IMR-90 (cell line): ENCODE measurements at regions not wholly inside any gene's neighbourhood (a gene's known extent, or its start where the extent isn't known, plus 50 kb on each side); places are given as distances from the start of the nearest gene placed in this dataset.

Source experiments
- ATAC-seq: fragments of 200-7000 bp; cut with Tn5 transposase; 2 replicates; pipeline ENCODE4 v1.9.1; 2020; ENCODE audit warnings: low read depth, mild to moderate bottlenecking, moderate library complexity
- BruUV-seq: library from RNA; stranded (reverse); fragments of 400-500 nt; replicated peaks from 2 replicates; lab custom pipeline; 2021; lab: Mats Ljungman, UMichigan
- CTCF ChIA-PET: fragments of 300-600 bp; formaldehyde crosslinking; extraction: SDS; loops from one replicate; lab custom pipeline; 2021; ENCODE audit warnings: antibody characterized with exemption; lab: Yijun Ruan, JAX
- POLR2A ChIA-PET: fragments of 300-600 bp; sonication (Branson Sonifier 250); formaldehyde crosslinking; loops from one replicate; lab custom pipeline; 2022; ENCODE audit warnings: antibody characterized with exemption; ENCODE audit not compliant: unreplicated experiment; lab: Charles Lee
- DNase-seq: peaks from one replicate; pipeline ENCODE4 v3.0.0; 2013
- H2AFZ ChIP-seq: replicated peaks from 2 replicates; pipeline ENCODE3; 2013; ENCODE audit warnings: low read length, mild to moderate bottlenecking; ENCODE audit not compliant: poor library complexity
- H2AK5ac ChIP-seq: 2 replicates; pipeline ENCODE4 v1.6.1; 2013; ENCODE audit warnings: low read depth, low read length, inconsistent platforms
- H2AK9ac ChIP-seq: replicated peaks from 2 replicates; pipeline ENCODE3; 2013; ENCODE audit warnings: mild to moderate bottlenecking, low read depth, low read length, moderate library complexity; ENCODE audit not compliant: poor library complexity
- H2BK120ac ChIP-seq: 2 replicates; pipeline ENCODE4 v1.6.1; 2013; ENCODE audit warnings: low read depth, low read length, inconsistent platforms
- H2BK15ac ChIP-seq: 3 replicates; pipeline ENCODE4 v1.6.1; 2013; ENCODE audit warnings: low read depth, low read length, inconsistent platforms
- H2BK20ac ChIP-seq: 2 replicates; pipeline ENCODE4 v1.6.1; 2013; ENCODE audit warnings: low read depth, mild to moderate bottlenecking, inconsistent platforms, low read length, moderate library complexity
- H2BK5ac ChIP-seq: 2 replicates; pipeline ENCODE4 v1.6.1; 2013; ENCODE audit warnings: mild to moderate bottlenecking, low read depth, low read length, inconsistent platforms; ENCODE audit not compliant: poor library complexity, severe bottlenecking
- H3K14ac ChIP-seq: replicated peaks from 2 replicates; pipeline ENCODE4 v1.6.1; 2013; ENCODE audit warnings: low read depth, low read length, inconsistent platforms
- H3K18ac ChIP-seq: 2 replicates; pipeline ENCODE4 v1.6.1; 2013; ENCODE audit warnings: low read depth, low read length, control low read depth
- H3K23ac ChIP-seq: 2 replicates; pipeline ENCODE4 v1.6.1; 2013; ENCODE audit warnings: low read depth, low read length, inconsistent platforms
- H3K27ac ChIP-seq: 2 replicates; pipeline ENCODE4 v1.5.1; 2013; ENCODE audit warnings: mild to moderate bottlenecking, control low read depth, low read length; ENCODE audit not compliant: insufficient read depth
- H3K27me3 ChIP-seq: 2 replicates; pipeline ENCODE4 v1.6.1; 2013; ENCODE audit warnings: low read length; ENCODE audit not compliant: control insufficient read depth, insufficient read depth
- H3K36me3 ChIP-seq: 2 replicates; pipeline ENCODE4 v1.6.1; 2013; ENCODE audit warnings: low read length, mixed read lengths; ENCODE audit not compliant: control insufficient read depth, insufficient read depth
- H3K4ac ChIP-seq: 2 replicates; pipeline ENCODE4 v1.6.1; 2013; ENCODE audit warnings: low read depth, low read length, inconsistent platforms
- H3K4me1 ChIP-seq: 2 replicates; pipeline ENCODE4 v1.6.1; 2013; ENCODE audit warnings: low read length, mixed read lengths; ENCODE audit not compliant: control insufficient read depth, insufficient read depth
- H3K4me2 ChIP-seq: 2 replicates; pipeline ENCODE4 v1.6.1; 2013; ENCODE audit warnings: low read depth, mild to moderate bottlenecking, control low read depth, low read length, moderate library complexity
- H3K4me3 ChIP-seq: 2 replicates; pipeline ENCODE4 v1.5.1; 2013; ENCODE audit warnings: low read depth, mild to moderate bottlenecking, control low read depth, low read length, moderate library complexity; ENCODE audit not compliant: insufficient read depth
- H3K56ac ChIP-seq: 2 replicates; pipeline ENCODE4 v1.6.1; 2013; ENCODE audit warnings: low read length, inconsistent platforms; ENCODE audit not compliant: insufficient read depth; ENCODE audit errors: extremely low read depth
- H3K79me1 ChIP-seq, 2 experiments: 2 replicates each; pipeline ENCODE4 v1.6.1; 2013; ENCODE audit warnings: low read length in 2 of 2, inconsistent platforms in 1 of 2, low read depth in 1 of 2
- H3K9ac ChIP-seq: 2 replicates; pipeline ENCODE4 v1.6.1; 2013; ENCODE audit warnings: low read depth, low read length, control low read depth
- H3K9me1 ChIP-seq: 2 replicates; pipeline ENCODE4 v1.6.1; 2013; ENCODE audit warnings: low read length, inconsistent platforms; ENCODE audit not compliant: insufficient read depth
- H3K9me3 ChIP-seq: 2 replicates; pipeline ENCODE4 v1.6.1; 2013; ENCODE audit warnings: low read length; ENCODE audit not compliant: control insufficient read depth, insufficient read depth
- H4K20me1 ChIP-seq: 2 replicates; pipeline ENCODE4 v1.6.1; 2013; ENCODE audit warnings: low read length, inconsistent platforms; ENCODE audit not compliant: insufficient read depth
- H4K5ac ChIP-seq: 2 replicates; pipeline ENCODE4 v1.6.1; 2013; ENCODE audit warnings: mild to moderate bottlenecking, low read depth, low read length, control low read depth
- H4K8ac ChIP-seq, 2 experiments: 2 replicates each; pipeline ENCODE4 v1.6.1; 2013; ENCODE audit warnings: low read depth in 2 of 2, low read length in 2 of 2, control low read depth in 1 of 2, inconsistent platforms in 1 of 2
- H4K91ac ChIP-seq: 2 replicates; pipeline ENCODE4 v1.6.1; 2013; ENCODE audit warnings: low read depth, low read length, inconsistent platforms; ENCODE audit not compliant: insufficient read depth
- MAFK ChIP-seq: IDR thresholded peaks from 2 replicates; pipeline ENCODE4 v1.6.1; 2012; ENCODE audit warnings: low read depth, low read length, improper control_type of control experiment
- MXI1 ChIP-seq: IDR thresholded peaks from 2 replicates; pipeline ENCODE4 v1.6.1; 2012; ENCODE audit warnings: low read depth, mild to moderate bottlenecking, low read length, moderate library complexity, borderline replicate concordance
- RAD21 ChIP-seq: IDR thresholded peaks from 2 replicates; pipeline ENCODE4 v1.6.1; 2012; ENCODE audit warnings: low read length, improper control_type of control experiment
- RCOR1 ChIP-seq: IDR thresholded peaks from 2 replicates; pipeline ENCODE4 v1.6.1; 2012; ENCODE audit warnings: mild to moderate bottlenecking, low read length, improper control_type of control experiment; ENCODE audit not compliant: insufficient replicate concordance
- RFX5 ChIP-seq: IDR thresholded peaks from 2 replicates; pipeline ENCODE4 v1.8.0; 2012; ENCODE audit warnings: low read depth, mild to moderate bottlenecking, low read length, moderate library complexity
- SMC3 ChIP-seq: fragments of 150-350 bp; IDR thresholded peaks from 2 replicates; pipeline ENCODE4 v1.6.1; 2016; ENCODE audit warnings: low read depth, mild to moderate bottlenecking, antibody characterized with exemption, low read length, moderate library complexity
- dilution Hi-C: fragments of 300-500 bp; cut with HindIII; formaldehyde crosslinking; loops from one replicate; pipeline ENCODE4 v1.14.3; 2018; ENCODE audit warnings: low sequenced_read_pairs; ENCODE audit not compliant: unreplicated experiment
- in situ Hi-C: fragments of 300-500 bp; cut with MboI; formaldehyde crosslinking; loops from 3 replicates; pipeline ENCODE4 v1.14.3; 2019; ENCODE audit warnings: low sequenced_read_pairs, inconsistent platforms, mixed read lengths
- intact Hi-C: fragments of 100-400 bp; cut with micrococcal nuclease; formaldehyde crosslinking; loops from 2 replicates; pipeline ENCODE4 v1.10.0; 2022

- TF ChIP-seq MXI1 (no peak), SMC3 (no peak), RFX5 (no peak), RAD21 (no peak), RCOR1 (no peak), MAFK (no peak)
- dilution Hi-C loops = no loop called here
- no peak overlapping the region for H3K56ac ChIP-seq
- H3K14ac ChIP-seq = no peak overlapping the region
- H3K27me3 ChIP-seq = no peaks in the 10 kb centered on the region
- H4K5ac ChIP-seq = no peak overlapping the region
- H4K91ac ChIP-seq = no peak overlapping the region
- in situ Hi-C loops = no loop called here
- CTCF ChIA-PET = no interaction called here
- no peak overlapping the region for H3K4ac ChIP-seq
- H2BK15ac ChIP-seq = no peak overlapping the region
- H3K9me3 ChIP-seq = no peaks in the 10 kb centered on the region
- no peaks in the 10 kb centered on the region for H3K9me1 ChIP-seq
- H2AK5ac ChIP-seq = no peak overlapping the region
- no peak overlapping the region for H3K4me3 ChIP-seq
- no peak overlapping the region for H2AFZ ChIP-seq
- intact Hi-C loops = no loop called here
- H3K9ac ChIP-seq = no peak overlapping the region
- no peak overlapping the region for H2BK5ac ChIP-seq
- H3K4me1 ChIP-seq = no peaks in the 10 kb centered on the region
- H3K27ac ChIP-seq = no peak overlapping the region
- no peak overlapping the region; the same call in 1 of the 2 replicates for H3K4me2 ChIP-seq
- DNase-seq (peak; percentile 51), ATAC-seq (no peak)
- H2BK20ac ChIP-seq = no peak overlapping the region
- no peak overlapping the region for H4K8ac ChIP-seq
- H3K79me1 ChIP-seq = no peaks in the 10 kb centered on the region
- H2BK120ac ChIP-seq = no peak overlapping the region
- H4K20me1 ChIP-seq = no peaks in the 10 kb centered on the region
- H3K23ac ChIP-seq = no peak overlapping the region
- H3K36me3 ChIP-seq = no peaks in the 10 kb centered on the region
- POLR2A ChIA-PET = no interaction called here
- H3K18ac ChIP-seq = no peak overlapping the region
- no TSS peak for BruUV-seq
- no peak overlapping the region for H2AK9ac ChIP-seq
Measured at GRCh38 chr1:194369060-194369459, 1182.6 kb upstream of the B3GALT2 start.
